ENCODE measurements at regions not wholly inside any gene's neighbourhood (a gene's known extent, or its start where the extent isn't known, plus 50 kb on each side); places are given as distances from the start of the nearest gene placed in this dataset.

DNA sequence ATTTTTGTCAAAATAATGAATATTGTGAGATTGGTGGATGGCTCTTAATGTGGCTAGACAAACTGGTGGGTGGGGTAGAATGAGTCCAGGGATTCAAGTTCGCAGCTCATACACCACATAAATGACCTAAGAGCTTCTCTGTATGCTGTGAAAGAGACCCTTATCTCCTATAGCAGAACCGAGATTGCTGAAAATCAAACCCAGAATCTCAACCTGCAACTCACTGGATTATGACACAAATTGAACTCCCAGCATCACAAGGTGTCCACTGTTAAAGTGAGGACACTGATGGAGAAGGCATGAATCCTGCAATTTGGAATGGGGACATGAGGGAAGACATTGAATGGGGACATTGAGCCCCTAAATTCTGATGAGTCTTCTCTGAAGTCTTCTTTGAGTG is 51.3 kb upstream of the CNKSR3 start:
- no peak for DNase-seq (ENCODE audit: low spot score)

DNA sequence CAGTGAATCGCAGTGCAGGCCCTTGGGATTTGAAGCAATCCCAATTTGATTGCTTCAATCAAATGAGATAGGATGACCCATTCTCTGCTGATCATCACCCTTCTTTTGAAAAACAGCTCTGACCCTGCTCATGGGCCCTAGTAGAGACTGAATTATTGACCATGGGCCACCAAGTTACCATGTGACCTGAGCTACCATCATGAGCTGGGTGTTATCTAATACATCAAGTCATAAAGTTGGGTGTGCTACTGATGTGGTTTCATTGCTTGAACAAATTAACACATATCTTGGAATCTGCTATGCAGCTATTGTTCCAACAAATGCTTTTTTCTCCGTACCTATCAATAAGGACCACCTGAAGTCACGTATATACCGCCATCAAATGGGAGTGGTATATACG is 54.8 kb upstream of the CNKSR3 start:
- no peak for DNase-seq (ENCODE audit: low spot score)

DNA sequence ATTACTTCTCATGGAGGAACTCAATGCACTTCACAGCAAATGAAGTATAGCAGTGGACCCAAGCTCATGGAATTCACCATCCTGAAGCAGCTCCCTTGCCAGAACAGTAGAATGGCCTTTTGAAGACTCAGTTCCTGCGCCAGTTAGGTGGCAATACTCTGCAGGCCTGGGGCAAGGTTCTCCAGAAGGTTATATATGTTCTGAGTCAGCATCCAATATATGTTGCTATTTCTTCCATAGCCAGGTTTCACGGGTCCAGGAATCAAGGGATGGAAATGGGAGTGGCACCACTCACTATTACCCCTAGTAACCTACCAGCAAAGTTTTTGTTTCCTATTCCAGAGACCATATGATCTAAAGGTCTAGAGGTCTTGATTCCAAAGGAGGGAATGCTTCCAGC is 56.4 kb upstream of the CNKSR3 start:
- no peak for DNase-seq (ENCODE audit: low spot score)

DNA sequence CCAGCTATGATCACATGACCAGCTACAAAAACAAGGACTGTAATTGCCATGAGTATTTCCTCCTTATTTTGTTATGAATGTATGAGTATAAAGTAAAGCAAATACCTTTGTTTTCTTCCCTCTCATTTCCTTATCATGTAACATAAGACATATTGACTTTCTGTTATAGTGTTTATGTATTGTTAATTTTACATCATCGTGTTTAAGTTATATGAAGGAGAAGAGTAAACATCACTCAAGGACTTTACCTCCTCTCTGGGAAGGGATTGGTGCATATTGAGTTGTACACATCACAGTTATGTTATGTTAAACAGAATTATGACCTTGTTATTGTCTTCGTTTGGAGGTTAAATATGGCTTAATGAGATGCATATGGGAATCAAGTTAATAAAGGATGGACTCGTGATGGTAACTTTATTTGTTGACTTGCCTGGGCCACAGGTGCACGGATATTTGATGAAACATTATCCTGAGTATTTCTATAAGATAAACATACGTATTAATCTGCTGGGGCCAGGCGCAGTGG is 57.3 kb upstream of the CNKSR3 start:
- no peak for DNase-seq (ENCODE audit: low spot score)

DNA sequence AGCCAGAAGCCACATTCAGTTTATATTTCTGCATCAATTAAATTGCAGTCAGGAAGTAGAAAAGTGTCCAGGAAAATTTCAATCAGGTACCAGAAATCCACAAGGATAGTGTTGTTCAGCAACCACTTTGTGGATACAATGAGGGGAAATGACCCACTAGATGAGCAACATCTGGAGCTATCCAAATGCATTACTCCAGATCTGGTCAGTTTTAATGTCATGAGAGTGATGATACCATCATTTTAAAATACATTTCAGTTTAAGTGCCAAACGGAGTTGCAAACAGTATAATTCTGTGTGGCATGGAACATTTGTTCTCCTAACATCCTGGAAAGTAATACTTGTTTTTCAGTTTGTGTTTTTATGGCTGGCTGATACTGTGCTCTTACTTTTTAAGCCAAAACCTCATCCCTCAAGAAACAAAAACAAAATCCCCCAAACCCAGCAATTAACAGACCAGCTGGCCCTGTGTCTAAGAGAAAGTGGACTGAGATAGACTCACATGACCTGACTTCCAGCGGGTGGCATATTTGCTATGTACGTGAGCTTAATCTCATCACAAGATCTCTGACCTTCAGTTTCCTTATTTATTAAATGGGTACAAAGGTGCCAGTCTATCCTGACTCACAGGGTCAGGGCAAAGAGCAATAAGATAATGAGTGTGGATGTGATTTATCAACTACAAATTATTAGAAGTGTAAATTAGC is 58.8 kb upstream of the CNKSR3 start:
- no peak for DNase-seq (ENCODE audit: low spot score)

DNA sequence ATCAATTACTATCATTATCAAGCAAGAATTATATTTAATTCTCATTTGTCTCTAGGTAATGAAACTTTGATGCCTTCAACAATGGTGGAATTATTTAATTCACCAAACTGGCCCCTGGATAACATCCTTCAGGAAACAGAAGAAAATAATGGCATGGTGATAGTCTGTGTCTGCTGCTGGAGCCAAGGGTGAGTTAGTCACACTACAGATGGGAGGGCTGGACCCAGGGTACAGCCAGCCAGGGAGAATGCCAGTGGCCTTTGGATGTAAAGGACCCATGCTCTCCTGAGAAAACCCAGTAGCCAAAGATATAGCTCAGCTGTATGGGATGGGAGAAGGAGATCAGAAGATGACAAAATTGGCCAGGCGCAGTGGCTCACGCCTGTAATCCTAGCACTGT is 60.0 kb upstream of the CNKSR3 start:
- DNase-seq (ENCODE audit: low spot score): no peak

DNA sequence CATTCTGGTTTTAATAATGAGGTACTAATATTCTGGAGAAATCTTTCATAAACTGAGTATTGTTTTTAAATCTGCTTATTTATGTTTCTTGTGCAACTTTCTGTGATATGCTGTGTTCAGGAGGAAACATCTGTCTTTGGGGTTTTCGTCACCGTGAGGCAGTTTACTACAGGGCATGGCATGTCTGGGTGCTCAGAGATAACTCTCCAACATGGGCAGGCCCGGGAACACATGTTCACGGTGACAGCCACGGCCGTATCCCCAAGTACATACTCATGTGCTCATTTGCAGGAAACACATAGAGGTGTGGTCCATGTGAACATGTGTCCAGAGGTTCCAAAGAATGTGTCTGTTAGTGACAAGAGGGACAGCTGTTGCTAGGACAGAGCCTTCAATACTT is 62.1 kb upstream of the CNKSR3 start:
- DNase-seq (ENCODE audit: low spot score): no peak

DNA sequence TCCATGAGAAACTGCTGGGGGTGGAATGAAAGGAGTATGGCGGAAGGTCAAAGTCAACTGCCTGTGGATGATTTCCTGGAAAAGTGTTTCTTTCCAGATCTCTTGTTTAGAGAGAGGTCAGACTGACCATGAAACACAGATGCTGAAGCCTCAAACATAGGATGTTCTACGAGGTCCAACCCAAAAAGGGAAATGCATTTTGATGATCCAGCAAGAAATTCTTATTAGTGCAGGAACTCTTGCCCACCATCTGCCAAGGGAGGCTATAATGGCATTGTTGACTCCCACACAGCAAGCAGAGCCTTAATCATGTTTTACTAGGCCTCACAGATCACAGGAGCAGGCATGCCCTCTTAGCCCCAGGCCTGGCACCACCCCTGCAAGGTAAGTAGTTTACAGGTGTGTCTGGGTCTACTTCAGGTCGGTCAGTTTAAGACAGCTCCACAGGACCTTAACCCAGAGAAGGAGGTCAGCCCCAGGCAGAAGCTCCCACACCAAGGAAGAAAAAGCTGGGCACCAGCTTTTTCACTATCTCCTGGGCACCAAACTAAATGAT is 67.6 kb upstream of the CNKSR3 start:
- DNase-seq (ENCODE audit: low spot score): no peak

DNA sequence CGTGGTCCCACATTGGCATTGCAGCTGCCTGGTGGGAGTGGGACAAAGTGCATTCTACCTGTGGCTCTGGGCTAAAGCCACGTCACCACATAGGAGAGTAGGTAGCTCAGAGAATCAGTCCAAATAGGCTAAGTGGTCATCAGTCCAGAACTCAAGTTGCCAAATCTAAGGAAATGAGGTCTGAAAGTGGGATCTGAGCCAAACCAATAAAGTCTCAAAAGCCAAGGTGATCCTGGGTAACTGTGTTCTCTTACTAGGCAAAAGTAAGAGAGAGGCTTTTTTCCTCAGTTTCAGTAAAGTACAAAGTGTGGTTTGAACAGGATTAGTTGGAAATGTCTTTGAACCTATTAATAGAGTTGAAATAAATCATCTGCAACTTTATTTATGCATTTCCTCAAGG is 68.6 kb upstream of the CNKSR3 start:
- DNase-seq (ENCODE audit: low spot score): no peak

DNA sequence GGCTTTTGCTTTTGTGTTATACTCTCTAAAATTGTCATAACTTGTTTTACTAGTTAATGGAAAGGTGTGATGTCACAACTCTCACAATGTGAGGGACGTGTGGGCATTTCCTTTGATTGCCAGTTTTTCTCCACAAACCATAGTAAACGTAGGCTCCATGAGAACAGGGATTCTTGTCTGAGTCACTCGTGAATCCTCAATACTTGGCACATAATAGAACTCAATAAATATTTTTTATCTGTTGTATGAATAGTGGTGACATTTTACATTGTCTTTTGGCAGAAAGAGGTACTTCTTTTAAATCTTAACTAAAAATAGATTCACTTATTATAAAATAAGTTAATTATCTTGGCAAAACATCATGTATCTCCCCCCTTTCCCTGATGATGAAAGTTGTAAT is 69.0 kb upstream of the CNKSR3 start:
- no peak for DNase-seq (ENCODE audit: low spot score)

DNA sequence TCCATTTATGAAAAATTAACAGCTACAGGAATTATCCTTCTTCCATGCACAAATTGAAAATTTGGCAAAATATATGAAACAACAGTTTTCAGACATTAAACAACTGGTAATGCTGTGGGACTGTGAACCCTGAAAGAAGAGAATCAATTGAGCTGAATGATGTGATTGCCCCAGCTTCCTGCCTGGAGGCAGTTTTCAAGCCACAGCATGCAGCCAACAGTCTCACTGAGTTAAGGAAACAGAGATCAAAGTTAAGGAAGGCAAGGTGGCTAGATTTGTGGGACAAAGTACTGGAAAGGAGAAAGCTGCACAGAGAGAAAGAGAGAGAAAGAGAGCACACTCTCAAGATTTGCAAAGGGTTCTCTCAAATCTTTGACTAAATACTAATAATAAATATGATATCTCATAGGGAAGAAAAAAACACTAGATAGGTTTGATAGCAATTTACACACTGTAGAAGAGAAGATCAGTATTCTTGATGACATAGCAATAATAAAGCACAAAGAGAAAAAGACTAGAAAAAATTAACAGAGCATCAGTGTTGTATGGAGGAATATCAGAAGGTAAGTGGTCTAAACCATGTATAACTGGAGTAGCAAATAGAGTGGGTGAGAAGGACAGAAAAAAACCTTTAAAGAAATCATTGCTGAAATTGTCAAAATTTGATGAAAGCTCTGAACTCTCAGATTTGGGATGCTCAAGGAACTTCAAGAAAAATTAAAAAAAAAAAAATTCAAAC is 70.1 kb upstream of the CNKSR3 start:
- DNase-seq (ENCODE audit: low spot score): no peak

DNA sequence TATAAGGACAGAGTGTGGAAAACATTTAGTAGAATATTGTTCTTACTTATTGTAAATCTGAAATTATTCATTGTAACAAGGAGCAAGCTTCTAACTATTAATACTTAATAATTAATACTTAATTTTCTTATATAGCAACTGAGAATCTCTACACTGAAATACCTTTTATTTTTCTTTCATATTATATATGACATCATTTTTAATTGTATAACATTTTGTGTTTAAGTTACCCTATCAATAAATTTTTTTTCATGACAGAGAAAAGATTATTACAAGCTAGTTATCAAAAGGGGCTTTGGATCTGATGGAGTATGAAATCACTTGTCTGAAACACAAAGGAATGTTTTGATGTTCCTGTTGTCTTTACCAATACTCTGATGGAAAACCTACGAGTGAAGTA is 72.2 kb upstream of the CNKSR3 start:
- no peak for DNase-seq (ENCODE audit: low spot score)

DNA sequence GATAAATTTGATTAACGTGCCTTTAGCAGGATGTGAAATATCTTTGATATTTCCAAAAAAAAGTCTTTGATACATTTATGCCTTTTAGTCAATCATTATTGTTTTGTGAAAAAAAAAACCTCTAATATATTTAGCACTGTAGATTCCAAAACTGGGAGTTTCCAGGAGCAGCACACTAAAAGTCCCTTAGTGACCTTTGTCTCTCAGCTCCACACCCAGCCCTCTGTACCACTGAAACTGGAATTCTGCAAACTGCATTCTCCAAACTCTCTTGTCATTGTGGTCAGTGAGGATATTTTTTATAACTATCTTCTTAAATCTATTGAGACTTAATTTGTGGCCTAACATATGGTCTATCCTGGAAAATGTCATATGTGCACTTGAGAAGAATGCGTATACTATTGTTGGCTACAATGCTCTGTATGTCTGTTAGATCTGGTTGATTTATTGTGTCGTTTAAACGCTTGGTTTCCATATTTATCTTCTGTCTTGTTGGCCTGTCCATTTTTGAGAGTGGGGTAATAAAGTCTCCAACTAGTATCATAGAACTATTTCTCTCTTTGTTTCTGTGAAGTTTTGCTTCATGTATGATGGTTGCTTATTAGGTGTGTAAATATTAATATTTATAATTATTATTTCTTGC is 73.2 kb upstream of the CNKSR3 start:
- DNase-seq (ENCODE audit: low spot score): no peak

DNA sequence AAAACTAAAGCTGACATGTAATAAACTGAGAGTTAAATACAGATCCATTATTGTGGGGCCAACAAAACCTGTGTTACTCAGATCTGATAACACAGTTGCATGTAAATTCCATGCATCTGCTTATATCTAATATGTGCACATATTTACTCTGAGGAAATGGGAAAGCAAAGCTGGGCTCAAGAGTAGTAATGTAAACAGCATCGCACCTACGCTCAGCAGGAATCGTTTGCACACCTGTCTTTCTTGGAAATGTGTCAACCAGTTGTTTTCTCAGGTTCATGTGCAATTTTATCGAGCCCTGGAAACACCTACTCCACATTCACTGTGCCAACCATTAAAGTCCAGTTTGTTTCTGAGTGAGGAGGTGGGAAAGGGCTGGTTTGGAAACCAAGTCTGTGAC is 80.3 kb upstream of the CNKSR3 start:
- no peak for DNase-seq (ENCODE audit: low spot score)

DNA sequence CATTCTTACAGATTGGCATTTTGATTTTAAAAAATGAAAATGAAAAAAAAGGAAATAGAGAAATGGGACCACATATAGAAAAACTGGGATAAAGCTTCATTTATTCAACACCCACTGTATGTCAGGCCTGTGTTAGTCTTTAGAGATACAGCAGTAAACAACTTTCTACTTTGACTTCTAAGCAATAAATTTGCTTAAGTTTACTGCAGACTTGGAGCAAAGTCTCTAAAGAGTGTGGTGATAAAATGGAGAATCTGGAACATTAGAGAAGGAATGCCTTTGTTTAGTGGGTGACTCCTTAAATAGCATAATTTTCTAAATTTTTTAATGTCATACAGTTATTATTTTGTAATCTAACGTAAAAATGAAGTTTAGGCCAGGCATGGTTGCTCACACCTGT is 80.7 kb upstream of the CNKSR3 start:
- no peak for DNase-seq (ENCODE audit: low spot score)

DNA sequence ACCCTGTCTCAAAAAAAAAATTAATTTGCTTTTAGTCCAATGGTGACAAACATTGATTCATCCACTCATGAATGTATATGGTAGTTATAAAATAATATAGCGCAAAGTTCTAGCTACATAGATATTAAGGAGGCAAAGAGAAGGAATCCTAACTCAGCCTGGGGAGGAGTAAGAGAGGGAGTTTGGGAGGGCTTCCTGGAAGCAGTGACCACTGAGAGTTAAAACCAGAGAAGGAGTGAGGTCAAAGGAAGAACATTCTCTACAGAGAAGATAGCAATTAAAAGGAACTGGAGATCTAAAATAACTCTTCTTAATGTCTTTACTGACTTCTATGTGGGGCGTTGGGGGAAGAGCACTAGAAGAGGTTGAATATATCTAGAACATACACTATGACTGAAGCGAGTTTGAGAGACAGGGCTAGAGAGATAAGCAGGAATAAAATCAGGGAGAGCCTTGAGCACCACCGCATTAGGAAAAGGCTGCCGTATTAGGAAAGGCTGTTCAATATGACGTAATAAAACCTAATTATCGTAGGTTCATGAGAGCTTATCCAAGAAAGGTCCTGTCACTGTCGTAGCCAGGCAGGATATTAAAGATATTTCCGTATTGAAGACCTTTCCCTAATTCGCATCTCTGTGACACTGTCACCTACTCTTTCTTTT is 81.8 kb upstream of the CNKSR3 start:
- DNase-seq (ENCODE audit: low spot score): no peak

DNA sequence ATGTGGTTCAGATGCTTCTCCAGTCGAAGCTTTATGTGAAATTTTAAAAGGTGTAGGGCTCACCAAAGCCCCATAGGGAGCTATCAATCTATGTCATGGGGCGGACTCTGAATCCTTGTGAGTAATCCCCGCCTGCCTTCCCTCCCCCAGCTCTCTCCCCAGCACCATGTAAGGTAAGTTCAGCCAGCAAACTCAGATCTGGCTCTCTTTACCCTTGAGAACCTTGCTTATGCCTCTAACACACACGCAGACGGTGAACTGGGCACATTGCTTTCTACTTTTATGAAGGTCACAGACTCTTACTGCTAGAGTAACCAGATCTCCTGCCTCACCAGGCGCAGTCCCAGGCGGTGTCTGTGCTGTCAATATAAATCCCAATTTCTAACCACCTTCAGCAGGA is 82.6 kb upstream of the CNKSR3 start:
- DNase-seq (ENCODE audit: low spot score): no peak

DNA sequence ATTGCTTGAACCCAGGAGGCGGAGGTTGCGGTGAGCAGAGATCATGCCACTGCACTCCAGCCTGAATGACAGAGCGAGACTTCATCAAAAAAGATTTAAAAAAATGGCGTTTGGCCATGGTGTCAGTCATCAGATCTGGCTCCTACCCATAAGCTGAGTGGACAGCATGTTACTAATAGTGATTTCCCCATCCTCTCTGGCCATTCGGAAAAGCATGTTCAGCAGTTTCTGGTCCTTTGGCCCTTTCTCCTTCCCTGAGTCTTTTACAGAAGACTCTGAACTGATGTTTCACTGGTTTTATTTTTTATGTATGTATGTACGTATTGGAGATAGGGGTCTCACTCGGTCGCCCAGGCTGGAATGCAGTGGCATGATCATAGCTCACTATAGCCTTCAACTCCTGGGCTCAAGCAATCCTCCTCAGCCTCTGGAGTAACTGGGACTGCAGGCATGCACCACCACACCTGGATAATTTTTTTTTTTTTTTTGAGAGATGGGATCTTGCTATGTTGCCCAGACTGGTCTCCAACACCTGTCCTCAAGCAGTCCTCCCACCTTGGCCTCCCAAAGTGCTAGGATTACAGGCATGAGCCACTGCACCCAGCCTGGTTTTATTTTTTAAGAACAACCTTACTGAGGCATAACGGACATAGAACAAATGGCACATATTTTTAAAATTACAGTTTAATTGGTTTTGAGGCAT is 84.2 kb upstream of the CNKSR3 start:
- no peak for DNase-seq (ENCODE audit: low spot score)

DNA sequence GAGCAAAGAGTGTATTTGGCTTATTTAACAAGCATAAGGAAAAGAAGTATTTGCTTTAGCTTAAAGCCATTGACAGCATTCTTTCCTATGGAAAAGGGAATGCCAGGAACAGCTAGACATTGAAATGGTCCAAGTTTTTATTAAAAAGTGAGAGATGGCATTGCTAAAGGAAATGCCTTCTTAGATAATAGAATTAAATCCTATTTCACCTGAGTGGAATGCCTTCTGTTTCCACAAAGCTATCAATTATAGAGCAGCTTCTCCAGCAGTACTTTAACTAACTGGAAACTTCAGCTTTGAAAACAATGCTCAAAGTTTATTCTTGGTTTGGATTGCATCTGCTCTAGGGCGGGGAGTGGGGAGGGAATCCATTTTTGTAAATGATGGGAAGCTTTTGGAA is 85.1 kb upstream of the CNKSR3 start:
- DNase-seq (ENCODE audit: low spot score): no peak

DNA sequence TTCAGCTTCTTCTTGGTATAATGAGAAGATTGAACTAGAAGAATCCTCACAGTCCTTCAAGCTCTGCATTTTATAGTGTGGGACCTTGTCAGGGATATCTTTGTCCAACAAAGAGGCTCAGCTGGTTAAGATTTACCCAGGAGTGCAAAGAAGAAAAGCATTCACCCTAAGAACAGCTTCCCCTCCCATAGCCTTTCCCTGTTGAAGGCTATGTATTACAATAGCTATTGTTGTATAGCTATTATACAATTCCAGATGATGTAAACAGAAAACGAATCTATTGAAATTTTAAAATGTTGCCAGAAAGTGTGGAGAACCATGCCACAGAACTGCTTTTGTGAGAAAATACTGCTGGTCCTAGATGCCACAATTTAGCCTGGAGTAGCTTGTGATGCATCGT is 85.5 kb upstream of the CNKSR3 start:
- DNase-seq (ENCODE audit: low spot score): no peak

DNA sequence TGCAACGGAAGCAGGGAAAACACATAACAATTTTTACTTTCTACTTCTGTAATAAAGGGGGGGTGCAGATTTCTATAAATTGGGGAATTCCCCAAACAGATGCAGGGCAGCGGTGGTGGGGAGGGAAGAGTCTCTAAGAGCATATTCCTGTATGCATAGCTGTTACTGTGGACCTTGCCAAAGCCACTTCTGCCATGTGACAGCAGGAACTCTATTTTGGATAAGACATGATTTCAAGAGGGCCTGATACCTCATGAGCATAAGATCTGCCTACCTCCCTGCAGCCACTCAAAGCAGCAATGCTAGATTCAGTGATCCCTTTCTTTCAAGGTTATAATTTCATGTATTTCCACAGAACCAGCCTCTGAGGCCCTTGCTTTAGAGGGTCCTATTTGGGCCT is 86.2 kb upstream of the CNKSR3 start:
- DNase-seq (ENCODE audit: low spot score): no peak

DNA sequence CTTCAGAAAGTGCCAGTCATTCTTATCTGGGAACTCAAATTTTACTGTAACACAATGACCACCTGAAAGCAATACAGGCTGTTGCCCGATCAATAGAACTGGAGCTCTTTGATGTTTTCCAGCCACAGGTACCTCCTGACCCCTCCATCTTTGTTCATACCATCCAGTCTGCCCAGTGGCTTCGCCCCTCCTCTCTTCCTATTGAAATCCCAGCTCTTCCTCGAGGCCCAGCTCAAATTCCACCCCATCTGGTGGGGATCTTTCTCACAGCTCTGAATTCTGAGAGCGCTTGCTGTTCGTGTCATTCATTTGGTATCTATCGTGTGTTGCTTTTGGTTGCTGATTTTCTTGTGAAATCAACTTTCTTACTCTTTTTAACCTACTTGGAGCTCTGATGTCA is 87.9 kb upstream of the CNKSR3 start:
- no peak for DNase-seq (ENCODE audit: low spot score)

Measured in left forelimb (tissue), 1 donor.